ENCODE measurements at regions not wholly inside any gene's neighbourhood (a gene's known extent, or its start where the extent isn't known, plus 50 kb on each side); places are given as distances from the start of the nearest gene placed in this dataset.
"Not testable (repeated sequence)": the region's sequence is repeated elsewhere in the genome, so short reads cannot be mapped to it uniquely, and the experiment has no call there.

DNA sequence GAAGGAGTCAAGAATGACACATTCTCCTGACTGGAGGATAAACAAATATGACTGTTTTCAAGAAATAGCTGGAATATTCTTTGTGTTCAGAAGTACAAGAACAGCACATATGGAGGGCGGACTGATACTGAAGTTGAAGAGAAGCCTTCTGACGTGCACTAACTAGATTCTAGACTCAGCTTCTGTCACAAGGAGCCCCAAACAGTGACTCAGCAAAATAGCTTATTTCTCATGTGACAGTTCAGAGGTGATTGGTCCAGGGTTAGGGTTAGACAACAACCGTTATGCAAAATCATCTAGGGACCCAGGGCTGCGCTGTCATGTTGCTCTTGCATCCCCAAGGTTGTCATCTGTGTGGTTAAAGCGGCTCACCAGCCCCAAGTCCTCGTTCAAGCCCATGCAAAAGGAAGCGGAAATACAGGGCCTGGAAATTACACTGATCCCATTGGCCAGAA, 76.6 kb downstream of the LAT start:
- DNase-seq (ENCODE audit: low read depth); H3K4me3 ChIP-seq (ENCODE audit: low read depth, low read length); in situ Hi-C loops (cut with HindIII; ENCODE audit: low sequenced_read_pairs): not testable (repeated sequence)

DNA sequence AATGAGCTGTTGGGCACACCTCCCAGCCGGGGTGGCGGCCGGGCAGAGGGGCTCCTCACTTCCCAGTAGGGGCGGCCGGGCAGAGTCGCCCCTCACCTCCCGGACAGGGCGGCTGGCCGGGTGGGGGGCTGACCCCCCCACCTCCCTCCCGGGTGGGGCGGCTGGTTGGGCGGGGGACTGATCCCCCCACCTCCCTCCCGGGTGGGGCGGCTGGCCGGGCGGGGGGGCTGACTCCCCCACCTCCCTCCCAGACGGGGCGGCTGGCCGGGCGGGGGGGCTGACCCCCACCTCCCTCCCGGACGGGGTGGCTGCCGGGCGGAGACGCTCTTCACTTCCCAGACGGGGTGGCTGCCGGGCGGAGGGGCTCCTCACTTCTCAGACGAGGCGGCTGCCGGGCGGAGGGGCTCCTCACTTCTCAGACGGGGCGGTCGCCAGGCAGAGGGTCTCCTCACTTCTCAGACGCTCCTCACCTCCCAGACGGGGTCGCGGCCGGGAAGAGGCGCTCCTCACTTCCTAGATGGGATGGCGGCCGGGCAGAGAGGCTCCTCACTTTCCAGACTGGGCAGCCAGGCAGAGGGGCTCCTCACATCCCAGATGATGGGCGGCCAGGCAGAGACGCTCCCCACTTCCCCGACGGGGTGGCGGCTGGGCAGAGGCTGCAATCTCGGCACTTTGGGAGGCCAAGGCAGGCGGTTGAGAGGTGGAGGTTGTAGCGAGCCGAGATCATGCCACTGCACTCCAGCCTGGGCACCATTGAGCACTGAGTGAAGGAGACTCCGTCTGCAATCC, 75.4 kb downstream of the LAT start:
- in situ Hi-C loops (cut with HindIII; ENCODE audit: low sequenced_read_pairs); DNase-seq (ENCODE audit: low read depth); H3K4me3 ChIP-seq (ENCODE audit: low read depth, low read length): not testable (repeated sequence)

DNA sequence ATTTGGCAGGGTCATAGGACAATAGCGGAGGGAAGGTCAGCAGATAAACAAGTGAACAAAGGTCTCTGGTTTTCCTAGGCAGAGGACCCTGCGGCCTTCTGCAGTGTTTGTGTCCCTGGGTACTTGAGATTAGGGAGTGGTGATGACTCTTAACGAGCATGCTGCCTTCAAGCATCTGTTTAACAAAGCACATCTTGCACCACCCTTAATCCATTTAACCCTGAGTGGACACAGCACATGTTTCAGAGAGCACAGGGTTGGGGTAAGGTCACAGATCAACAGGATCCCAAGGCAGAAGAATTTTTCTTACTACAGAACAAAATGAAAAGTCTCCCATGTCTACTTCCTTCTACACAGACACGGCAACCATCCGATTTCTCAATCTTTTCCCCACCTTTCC, 74.7 kb downstream of the LAT start:
- H3K4me3 ChIP-seq (ENCODE audit: low read depth, low read length); DNase-seq (ENCODE audit: low read depth); in situ Hi-C loops (cut with HindIII; ENCODE audit: low sequenced_read_pairs): not testable (repeated sequence)

All from astrocyte of the cerebellum (primary cell).